NCI-H2196 (cell line): ENCODE measurements at regions not wholly inside any gene's neighbourhood (a gene's known extent, or its start where the extent isn't known, plus 50 kb on each side); places are given as distances from the start of the nearest gene placed in this dataset.

Experiments
- DNase-seq: peaks from one replicate; lab custom pipeline; 2025; ENCODE audit not compliant: unreplicated experiment; lab: John Stamatoyannopoulos, UW

- no peak for DNase-seq
Observed at GRCh38 chr15:93882141-93882540, 349.2 kb upstream of the MCTP2 start.

- no peak for DNase-seq
Observed at GRCh38 chr15:93881310-93881709, 350.1 kb upstream of the MCTP2 start.

GRCh38 chr15:93880358-93880757 lies 351.0 kb upstream of the MCTP2 start:
- no peak for DNase-seq

GRCh38 chr15:93870583-93870982 lies 360.8 kb upstream of the MCTP2 start:
- DNase-seq = no peak

GRCh38 chr15:93866948-93867347 lies 364.4 kb upstream of the MCTP2 start:
- DNase-seq = no peak

- no peak for DNase-seq
Observed at GRCh38 chr15:93866476-93866875, 364.9 kb upstream of the MCTP2 start.

GRCh38 chr15:93865586-93865985 lies 365.8 kb upstream of the MCTP2 start:
- no peak for DNase-seq

GRCh38 chr15:93862791-93863190 lies 368.6 kb upstream of the MCTP2 start:
- DNase-seq = no peak

GRCh38 chr15:93861956-93862741 lies 369.2 kb upstream of the MCTP2 start:
- no peak for DNase-seq

GRCh38 chr15:93861413-93861812 lies 369.9 kb upstream of the MCTP2 start:
- no peak for DNase-seq

GRCh38 chr15:93860701-93861100 lies 370.7 kb upstream of the MCTP2 start:
- no peak for DNase-seq

GRCh38 chr15:93859176-93859575 lies 372.2 kb upstream of the MCTP2 start:
- no peak for DNase-seq

- no peak for DNase-seq
Observed at GRCh38 chr15:93855181-93855826, 376.1 kb upstream of the MCTP2 start.

GRCh38 chr15:93854088-93854487 lies 377.3 kb upstream of the MCTP2 start:
- DNase-seq = no peak

- DNase-seq = no peak
Observed at GRCh38 chr15:93852761-93853160, 378.6 kb upstream of the MCTP2 start.

- no peak for DNase-seq
Observed at GRCh38 chr15:93848490-93848889, 382.9 kb upstream of the MCTP2 start.

- no peak for DNase-seq
Observed at GRCh38 chr15:93848076-93848475, 383.3 kb upstream of the MCTP2 start.

- no peak for DNase-seq
Observed at GRCh38 chr15:93846148-93846547, 385.2 kb upstream of the MCTP2 start.

GRCh38 chr15:93837450-93837849 lies 393.9 kb upstream of the MCTP2 start:
- DNase-seq = no peak

GRCh38 chr15:93835344-93835743 lies 396.0 kb upstream of the MCTP2 start:
- DNase-seq = no peak

GRCh38 chr15:93831641-93832040 lies 399.7 kb upstream of the MCTP2 start:
- no peak for DNase-seq

- no peak for DNase-seq
Observed at GRCh38 chr15:93830221-93831080, 400.9 kb upstream of the MCTP2 start.
